ENCODE measurements at regions not wholly inside any gene's neighbourhood (a gene's known extent, or its start where the extent isn't known, plus 50 kb on each side); places are given as distances from the start of the nearest gene placed in this dataset.

DNA sequence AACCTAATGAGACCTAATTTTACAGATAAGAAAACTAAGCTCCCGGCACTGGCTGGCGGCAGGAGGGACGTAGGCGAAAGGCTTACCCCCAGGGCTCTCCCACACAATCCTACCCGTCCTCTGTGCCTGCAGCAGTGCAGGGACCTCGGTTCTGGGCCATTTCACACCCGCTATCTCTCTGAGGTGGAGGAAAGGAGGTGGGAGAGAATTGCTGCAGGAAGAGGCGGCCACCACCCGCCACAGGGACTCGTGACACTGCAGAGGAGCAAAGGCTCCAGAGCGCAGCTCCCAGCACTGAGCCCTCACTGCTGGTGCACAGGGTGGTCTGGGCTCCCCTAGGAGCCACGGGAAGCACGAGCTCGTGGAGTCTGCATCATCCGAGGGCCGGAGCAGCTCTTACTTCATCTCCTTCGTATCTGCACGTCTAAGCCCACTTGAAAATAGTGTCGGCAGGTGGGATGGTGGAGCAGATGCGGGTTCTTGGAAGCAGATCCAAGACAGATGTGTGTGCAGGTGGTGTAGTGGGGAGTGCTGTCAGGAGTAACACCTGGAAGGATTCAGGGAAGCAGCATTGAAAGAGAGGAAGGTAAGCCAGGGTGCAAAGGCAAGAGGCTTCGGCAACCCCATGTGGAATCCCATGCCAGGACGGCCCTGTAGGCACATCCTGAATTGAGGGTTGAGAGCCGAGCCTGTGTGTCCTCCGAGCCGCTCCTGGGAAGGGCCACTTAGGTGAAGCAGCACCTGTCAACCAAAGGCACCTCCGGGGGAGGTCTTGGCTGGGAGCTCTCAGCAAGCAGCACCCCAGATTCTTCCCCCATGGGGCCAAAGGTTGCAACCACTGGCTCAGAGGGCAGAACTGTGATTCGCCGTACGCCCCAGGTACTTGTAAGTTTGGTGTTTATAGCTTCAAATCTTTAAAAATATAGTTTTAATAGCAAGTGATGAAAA lies 115.8 kb upstream of the SPACA7 start:
- Histone ChIP-seq H3K36me3 (ENCODE audit: control insufficient read depth in 2 of 2, extremely low read depth in 1 of 2, insufficient read depth in 2 of 2, low read length in 2 of 2) (no peaks in the 10 kb centered on the region), H3K9ac (replicated peaks; ENCODE audit: extremely low read depth, insufficient read depth, low read length) (no peak overlapping the region), H3K4me3 (replicated peaks in 1 of 3; ENCODE audit: insufficient read depth in 1 of 3, low read depth in 1 of 3, low read length in 3 of 3) (no peak overlapping the region), H4K20me1 (replicated peaks; ENCODE audit: control insufficient read depth, extremely low read depth, insufficient read depth, low read length) (no peaks in the 10 kb centered on the region), H3K27ac (ENCODE audit: insufficient read depth, low read depth, low read length) (no peak overlapping the region), H3K9me1 (replicated peaks; ENCODE audit: control insufficient read depth, extremely low read depth, insufficient read depth, low read length) (no peaks in the 10 kb centered on the region), H3K4me2 (ENCODE audit: insufficient read depth, low read length) (no peak overlapping the region), H3K27me3 (ENCODE audit: control insufficient read depth in 2 of 2, insufficient read depth in 2 of 2, low read length in 2 of 2) (no peaks in the 10 kb centered on the region), H3K79me2 (ENCODE audit: control insufficient read depth, insufficient read depth, low read length) (no peaks in the 10 kb centered on the region), H3K4me1 (ENCODE audit: control insufficient read depth, extremely low read depth, insufficient read depth, low read length) (no peaks in the 10 kb centered on the region), H3K9me3 (replicated peaks; ENCODE audit: control insufficient read depth, insufficient read depth, low read length) (peaks cover 4% of the 10 kb centered on the region), H2AFZ (ENCODE audit: low read depth, low read length) (no peak overlapping the region)
- BruUV-seq (replicated peaks) = no TSS peak
- TF ChIP-seq FOS (IDR thresholded peaks at IDR 0.05; ENCODE audit: borderline replicate concordance, insufficient read depth, low read length) (no peak), JUN (IDR thresholded peaks at IDR 0.05; ENCODE audit: borderline replicate concordance, insufficient read depth, insufficient read length, low read depth) (no peak), POLR2AphosphoS5 (IDR thresholded peaks at IDR 0.05; ENCODE audit: insufficient read depth, low read depth, low read length) (no peak), GATA2 (IDR thresholded peaks at IDR 0.05; ENCODE audit: insufficient read depth, insufficient read length, low read depth, low read length) (no peak), POLR2A (IDR thresholded peaks at IDR 0.05; ENCODE audit: low read depth, low read length) (no peak), MYC (IDR thresholded peaks at IDR 0.05; ENCODE audit: low read depth, low read length) (no peak), EZH2 (IDR thresholded peaks at IDR 0.05; ENCODE audit: borderline replicate concordance, low read depth, low read length, severe bottlenecking) (no peak)
- TF ChIP-seq, protein P1, sequence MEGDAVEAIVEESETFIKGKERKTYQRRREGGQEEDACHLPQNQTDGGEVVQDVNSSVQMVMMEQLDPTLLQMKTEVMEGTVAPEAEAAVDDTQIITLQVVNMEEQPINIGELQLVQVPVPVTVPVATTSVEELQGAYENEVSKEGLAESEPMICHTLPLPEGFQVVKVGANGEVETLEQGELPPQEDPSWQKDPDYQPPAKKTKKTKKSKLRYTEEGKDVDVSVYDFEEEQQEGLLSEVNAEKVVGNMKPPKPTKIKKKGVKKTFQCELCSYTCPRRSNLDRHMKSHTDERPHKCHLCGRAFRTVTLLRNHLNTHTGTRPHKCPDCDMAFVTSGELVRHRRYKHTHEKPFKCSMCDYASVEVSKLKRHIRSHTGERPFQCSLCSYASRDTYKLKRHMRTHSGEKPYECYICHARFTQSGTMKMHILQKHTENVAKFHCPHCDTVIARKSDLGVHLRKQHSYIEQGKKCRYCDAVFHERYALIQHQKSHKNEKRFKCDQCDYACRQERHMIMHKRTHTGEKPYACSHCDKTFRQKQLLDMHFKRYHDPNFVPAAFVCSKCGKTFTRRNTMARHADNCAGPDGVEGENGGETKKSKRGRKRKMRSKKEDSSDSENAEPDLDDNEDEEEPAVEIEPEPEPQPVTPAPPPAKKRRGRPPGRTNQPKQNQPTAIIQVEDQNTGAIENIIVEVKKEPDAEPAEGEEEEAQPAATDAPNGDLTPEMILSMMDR (IDR thresholded peaks at IDR 0.05; ENCODE audit: extremely low read depth in 1 of 2, insufficient read depth in 1 of 2, low read depth in 1 of 2, low read length in 2 of 2) = no peak
- TF ChIP-seq, protein P2, sequence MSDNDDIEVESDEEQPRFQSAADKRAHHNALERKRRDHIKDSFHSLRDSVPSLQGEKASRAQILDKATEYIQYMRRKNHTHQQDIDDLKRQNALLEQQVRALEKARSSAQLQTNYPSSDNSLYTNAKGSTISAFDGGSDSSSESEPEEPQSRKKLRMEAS (IDR thresholded peaks at IDR 0.05; ENCODE audit: insufficient read depth, insufficient read length) = no peak
- dilution Hi-C loops (cut with MboI; ENCODE audit: extremely low pct_ligation_motif_present, low sequenced_read_pairs) (no loop called here), intact Hi-C loops (cut with micrococcal nuclease) (no loop called here)
- ChIA-PET CTCF (no interaction called here), POLR2A (no interaction called here)
- DNase-seq (ENCODE audit: low read depth, low spot score) = no peak
- FAIRE-seq = no peak
